H9 (cell line): ENCODE measurements at regions not wholly inside any gene's neighbourhood (a gene's known extent, or its start where the extent isn't known, plus 50 kb on each side); places are given as distances from the start of the nearest gene placed in this dataset.

ENCODE experiments used
- DNase-seq: peaks from one replicate; pipeline ENCODE4 v3.0.0-alpha.2; 2017
- H2AFZ ChIP-seq: one replicate; pipeline ENCODE4 v1.6.1; 2013; ENCODE audit warnings: mild to moderate bottlenecking, low read length, control low read depth, moderate library complexity
- H2AK5ac ChIP-seq: 2 replicates; pipeline ENCODE4 v1.6.1; 2013; ENCODE audit warnings: low read length, control low read depth, mixed read lengths; ENCODE audit not compliant: insufficient read length
- H2BK120ac ChIP-seq: one replicate; pipeline ENCODE4 v1.6.1; 2013; ENCODE audit warnings: low read depth, mild to moderate bottlenecking, low read length, control low read depth, inconsistent platforms; ENCODE audit not compliant: poor library complexity, severe bottlenecking
- H2BK12ac ChIP-seq: 2 replicates; pipeline ENCODE4 v1.6.1; 2013; ENCODE audit warnings: low read length, control low read depth, mixed read lengths, low read depth; ENCODE audit not compliant: insufficient read length
- H2BK15ac ChIP-seq: 2 replicates; pipeline ENCODE4 v1.6.1; 2013; ENCODE audit warnings: low read depth, low read length, control low read depth
- H2BK20ac ChIP-seq: one replicate; pipeline ENCODE4 v1.6.1; 2013; ENCODE audit warnings: low read depth, mild to moderate bottlenecking, low read length, control low read depth, inconsistent platforms; ENCODE audit not compliant: poor library complexity, severe bottlenecking
- H2BK5ac ChIP-seq: 2 replicates; pipeline ENCODE4 v1.6.1; 2013; ENCODE audit warnings: low read length, control low read depth, mixed read lengths; ENCODE audit not compliant: insufficient read length
- H3K14ac ChIP-seq: 2 replicates; pipeline ENCODE4 v1.6.1; 2013; ENCODE audit warnings: low read length, control low read depth; ENCODE audit not compliant: insufficient read depth
- H3K18ac ChIP-seq: 2 replicates; pipeline ENCODE4 v1.6.1; 2013; ENCODE audit warnings: low read depth, mild to moderate bottlenecking, mixed read lengths, low read length, control low read depth; ENCODE audit not compliant: insufficient read length
- H3K23ac ChIP-seq: 2 replicates; pipeline ENCODE4 v1.6.1; 2013; ENCODE audit warnings: low read length, control low read depth, mixed read lengths, low read depth; ENCODE audit not compliant: insufficient read length
- H3K23me2 ChIP-seq: 2 replicates; pipeline ENCODE4 v1.6.1; 2013; ENCODE audit warnings: low read depth, mild to moderate bottlenecking, mixed read lengths, low read length, control low read depth; ENCODE audit not compliant: insufficient read length, poor library complexity, severe bottlenecking
- H3K27ac ChIP-seq: 2 replicates; pipeline ENCODE4 v1.5.1; 2013; ENCODE audit warnings: low read length, control low read depth, mixed read lengths, low read depth; ENCODE audit not compliant: insufficient read length
- H3K27me3 ChIP-seq: 2 replicates; pipeline ENCODE4 v1.6.1; 2013; ENCODE audit warnings: low read length, control low read depth, inconsistent platforms; ENCODE audit not compliant: insufficient read depth
- H3K4ac ChIP-seq: 2 replicates; pipeline ENCODE4 v1.6.1; 2013; ENCODE audit warnings: low read depth, mild to moderate bottlenecking, control low read depth, inconsistent platforms, low read length, moderate library complexity
- H3K4me1 ChIP-seq: 2 replicates; pipeline ENCODE4 v1.6.1; 2013; ENCODE audit warnings: low read length, control low read depth, inconsistent platforms; ENCODE audit not compliant: insufficient read depth
- H3K4me2 ChIP-seq: 2 replicates; pipeline ENCODE4 v1.6.1; 2013; ENCODE audit warnings: low read length, control low read depth, mixed read lengths; ENCODE audit not compliant: insufficient read length, insufficient read depth
- H3K56ac ChIP-seq: 2 replicates; pipeline ENCODE4 v1.6.1; 2013; ENCODE audit warnings: low read depth, mild to moderate bottlenecking, mixed read lengths, low read length, control low read depth; ENCODE audit not compliant: insufficient read length
- H3K79me1 ChIP-seq: 2 replicates; pipeline ENCODE4 v1.6.1; 2013; ENCODE audit warnings: low read depth, mild to moderate bottlenecking, moderate library complexity, low read length, control low read depth, inconsistent platforms; ENCODE audit not compliant: insufficient read depth, poor library complexity, severe bottlenecking
- H3K79me2 ChIP-seq: 2 replicates; pipeline ENCODE4 v1.6.1; 2013; ENCODE audit warnings: low read length, control low read depth, inconsistent platforms; ENCODE audit not compliant: insufficient read depth
- H3K9ac ChIP-seq: 2 replicates; pipeline ENCODE4 v1.6.1; 2013; ENCODE audit warnings: low read length, control low read depth, mixed read lengths; ENCODE audit not compliant: insufficient read length; ENCODE audit errors: extremely low read depth
- H3K9me3 ChIP-seq: one replicate; pipeline ENCODE4 v1.6.1; 2013; ENCODE audit warnings: low read depth, low read length, inconsistent platforms; ENCODE audit not compliant: control insufficient read depth
- H3T11ph ChIP-seq: one replicate; pipeline ENCODE4 v1.6.1; 2013; ENCODE audit warnings: mild to moderate bottlenecking, low read length, control low read depth, inconsistent platforms
- H4K20me1 ChIP-seq: one replicate; pipeline ENCODE4 v1.6.1; 2013; ENCODE audit not compliant: control insufficient read depth, insufficient read length, insufficient read depth
- H4K5ac ChIP-seq: 2 replicates; pipeline ENCODE4 v1.6.1; 2013; ENCODE audit warnings: low read depth, mild to moderate bottlenecking, mixed read lengths, low read length, control low read depth; ENCODE audit not compliant: insufficient read length
- H4K8ac ChIP-seq: replicated peaks from 2 replicates; pipeline ENCODE4 v1.6.1; 2013; ENCODE audit warnings: low read length, control low read depth, mixed read lengths, low read depth; ENCODE audit not compliant: insufficient read length
- H4K91ac ChIP-seq: 2 replicates; pipeline ENCODE4 v1.6.1; 2013; ENCODE audit warnings: low read depth, mild to moderate bottlenecking, moderate library complexity, mixed read lengths, low read length, control low read depth; ENCODE audit not compliant: insufficient read length
- H3K27ac Mint-ChIP-seq, 3 experiments: 2 replicates in 2 of 3; 3 replicates in 1 of 3; pipeline ENCODE4 v1.8.0; 2020 to 2021; ENCODE audit warnings: mixed read lengths in 3 of 3, mild to moderate bottlenecking in 1 of 3, moderate library complexity in 1 of 3
- H3K27me3 Mint-ChIP-seq: 2 replicates; pipeline ENCODE4 v1.8.0; 2021; ENCODE audit warnings: low read depth, mild to moderate bottlenecking, moderate library complexity, mixed read lengths
- H3K36me3 Mint-ChIP-seq, 3 experiments: 2 replicates in 2 of 3; 3 replicates in 1 of 3; pipeline ENCODE4 v1.8.0; 2020 to 2021; ENCODE audit warnings: low read depth in 3 of 3, mixed read lengths in 3 of 3; ENCODE audit not compliant: insufficient read depth in 1 of 3
- H3K4me1 Mint-ChIP-seq, 2 experiments: 2 replicates each; pipeline ENCODE4 v1.8.0; 2020; ENCODE audit warnings: mixed read lengths in 2 of 2
- H3K4me3 Mint-ChIP-seq, 2 experiments: 2 replicates in 1 of 2; 3 replicates in 1 of 2; pipeline ENCODE4 v1.8.0; 2020 to 2021; ENCODE audit warnings: mild to moderate bottlenecking in 2 of 2, mixed read lengths in 2 of 2, moderate library complexity in 1 of 2
- H3K9me3 Mint-ChIP-seq, 2 experiments: 2 replicates in 1 of 2; 3 replicates in 1 of 2; pipeline ENCODE4 v1.8.0; 2020; ENCODE audit warnings: mild to moderate bottlenecking in 2 of 2, mixed read lengths in 2 of 2, moderate library complexity in 1 of 2
- CTCF ChIP-seq: fragments of 200-600 bp; sonication (generic); conservative IDR thresholded peaks from 3 replicates; pipeline ENCODE4 v1.8.0; 2021; ENCODE audit warnings: antibody characterized with exemption, mild to moderate bottlenecking
- WGBS: extraction: QIAGEN DNeasy Blood & Tissue Kit; methylation state at CpG from one replicate; pipeline ENCODE4 v1.1.7; 2013; ENCODE audit warnings: missing lambda C conversion rate, low lambda C conversion rate, mixed read lengths; ENCODE audit not compliant: insufficient read length; ENCODE audit errors: extremely low coverage; 5-methylcytosine and 5-hydroxymethylcytosine counted together

- Histone ChIP-seq H4K8ac (no peak overlapping the region), H3K4me1 (no peaks in the 10 kb centered on the region), H2AK5ac (no peak overlapping the region), H2BK12ac (no peak overlapping the region), H3K79me1 (no peaks in the 10 kb centered on the region), H2AFZ (no peak overlapping the region), H2BK5ac (no peak overlapping the region), H3K4me2 (no peak overlapping the region), H3K9ac (no peak overlapping the region), H4K91ac (no peak overlapping the region), H4K20me1 (no peaks in the 10 kb centered on the region), H3K9me3 (peaks cover 22% of the 10 kb centered on the region), H3T11ph (no peak overlapping the region), H3K23ac (no peak overlapping the region), H3K18ac (no peak overlapping the region), H3K23me2 (no peaks in the 10 kb centered on the region), H3K27me3 (no peaks in the 10 kb centered on the region), H3K56ac (no peak overlapping the region), H3K14ac (no peak overlapping the region), H3K79me2 (no peaks in the 10 kb centered on the region), H2BK15ac (no peak overlapping the region), H3K27ac (no peak overlapping the region), H4K5ac (no peak overlapping the region), H3K4ac (no peak overlapping the region), H2BK20ac (no peak overlapping the region), H2BK120ac (no peak overlapping the region)
- Mint-ChIP-seq H3K27me3 (no peaks in the 10 kb centered on the region), H3K27ac (no peak overlapping the region), H3K4me3 (no peak overlapping the region), H3K4me1 (peaks cover 5% of the 10 kb centered on the region in 2 experiments; a peak in 3 of 4 replicates), H3K9me3 (peaks cover 22 to 31% of the 10 kb centered on the region in 2 experiments), H3K36me3 (peaks cover 0 to 32% (median 10%) of the 10 kb centered on the region in 3 experiments; a peak in 5 of 7 replicates)
- no peak for DNase-seq
- no peak for TF ChIP-seq CTCF
- no CpG with 5 or more reads among the region's 4 CpGs for WGBS
Measured at GRCh38 chr2:81658227-81658626, 1353.7 kb upstream of the LRRTM1 start.
